ENCODE measurements at regions not wholly inside any gene's neighbourhood (a gene's known extent, or its start where the extent isn't known, plus 50 kb on each side); places are given as distances from the start of the nearest gene placed in this dataset.
"Not testable (repeated sequence)": the region's sequence is repeated elsewhere in the genome, so short reads cannot be mapped to it uniquely, and the experiment has no call there.

- DNase-seq (ENCODE audit: low read depth in 3 of 3) = no peak
Measured at GRCh38 chr5:114822436-114822835, 347.3 kb downstream of the TRIM36 start.

GRCh38 chr5:114790403-114790792 lies 379.3 kb downstream of the TRIM36 start:
- DNase-seq (ENCODE audit: low read depth in 3 of 3) = no peak

- no peak for DNase-seq (ENCODE audit: low read depth in 3 of 3)
Measured at GRCh38 chr5:114789773-114790402, 379.8 kb downstream of the TRIM36 start.

GRCh38 chr5:114782869-114783268 lies 386.8 kb downstream of the TRIM36 start:
- no peak for DNase-seq (ENCODE audit: low read depth in 3 of 3)

GRCh38 chr5:114782177-114782576 lies 387.5 kb downstream of the TRIM36 start:
- DNase-seq (ENCODE audit: low read depth in 3 of 3) = no peak

- no peak for DNase-seq (ENCODE audit: low read depth in 3 of 3)
Measured at GRCh38 chr5:114780290-114780689, 389.4 kb downstream of the TRIM36 start.

- DNase-seq (ENCODE audit: low read depth in 3 of 3) = no peak
Measured at GRCh38 chr5:114744406-114744805, 382.5 kb downstream of the KCNN2 start.

- no peak for DNase-seq (ENCODE audit: low read depth in 3 of 3)
Measured at GRCh38 chr5:114734238-114734637, 372.4 kb downstream of the KCNN2 start.

GRCh38 chr5:114729986-114730385 lies 368.1 kb downstream of the KCNN2 start:
- DNase-seq (ENCODE audit: low read depth in 3 of 3) = no peak

- DNase-seq (ENCODE audit: low read depth in 3 of 3) = no peak
Measured at GRCh38 chr5:114727358-114727757, 365.5 kb downstream of the KCNN2 start.

GRCh38 chr5:114726131-114726530 lies 364.3 kb downstream of the KCNN2 start:
- DNase-seq (ENCODE audit: low read depth in 3 of 3) = no peak

GRCh38 chr5:114719268-114719667 lies 357.4 kb downstream of the KCNN2 start:
- DNase-seq (ENCODE audit: low read depth in 3 of 3) = no peak

GRCh38 chr5:114716955-114717354 lies 355.1 kb downstream of the KCNN2 start:
- no peak for DNase-seq (ENCODE audit: low read depth in 3 of 3)

- not testable (repeated sequence) for DNase-seq (ENCODE audit: low read depth in 3 of 3)
Measured at GRCh38 chr5:114704225-114704893, 342.5 kb downstream of the KCNN2 start.

GRCh38 chr5:114702731-114703130 lies 340.9 kb downstream of the KCNN2 start:
- DNase-seq (ENCODE audit: low read depth in 3 of 3) = no peak

GRCh38 chr5:114702136-114702535 lies 340.3 kb downstream of the KCNN2 start:
- no peak for DNase-seq (ENCODE audit: low read depth in 3 of 3)

- DNase-seq (ENCODE audit: low read depth in 3 of 3) = no peak
Measured at GRCh38 chr5:114700823-114701222, 339.0 kb downstream of the KCNN2 start.

- no peak for DNase-seq (ENCODE audit: low read depth in 3 of 3)
Measured at GRCh38 chr5:114695292-114695904, 333.5 kb downstream of the KCNN2 start.

GRCh38 chr5:114686356-114686755 lies 324.5 kb downstream of the KCNN2 start:
- DNase-seq (ENCODE audit: low read depth in 3 of 3) = no peak

GRCh38 chr5:114678778-114679177 lies 316.9 kb downstream of the KCNN2 start:
- no peak for DNase-seq (ENCODE audit: low read depth in 3 of 3)

- DNase-seq (ENCODE audit: low read depth in 3 of 3) = no peak
Measured at GRCh38 chr5:114665551-114665950, 303.7 kb downstream of the KCNN2 start.

- DNase-seq (ENCODE audit: low read depth in 3 of 3) = no peak
Measured at GRCh38 chr5:114660791-114661190, 298.9 kb downstream of the KCNN2 start.

GRCh38 chr5:114658194-114658593 lies 296.3 kb downstream of the KCNN2 start:
- no peak for DNase-seq (ENCODE audit: low read depth in 3 of 3)

Data from stimulated activated CD4-positive, alpha-beta T cell treated with anti-CD3 and anti-CD28 coated beads, TNF-alpha, amount 100 ng/mL, for 24 hours (primary cell).